GM21717 (cell line): ENCODE measurements at regions not wholly inside any gene's neighbourhood (a gene's known extent, or its start where the extent isn't known, plus 50 kb on each side); places are given as distances from the start of the nearest gene placed in this dataset.

Experiments
- ATAC-seq: cut with Tn5 transposase; IDR thresholded peaks from one replicate; pipeline ENCODE4 v1.9.1; 2021; ENCODE audit warnings: mild to moderate bottlenecking, moderate library complexity; ENCODE audit not compliant: unreplicated experiment

GRCh38 chr12:13451776-13452175 lies 255.2 kb downstream of the EMP1 start:
- no peak for ATAC-seq

DNA sequence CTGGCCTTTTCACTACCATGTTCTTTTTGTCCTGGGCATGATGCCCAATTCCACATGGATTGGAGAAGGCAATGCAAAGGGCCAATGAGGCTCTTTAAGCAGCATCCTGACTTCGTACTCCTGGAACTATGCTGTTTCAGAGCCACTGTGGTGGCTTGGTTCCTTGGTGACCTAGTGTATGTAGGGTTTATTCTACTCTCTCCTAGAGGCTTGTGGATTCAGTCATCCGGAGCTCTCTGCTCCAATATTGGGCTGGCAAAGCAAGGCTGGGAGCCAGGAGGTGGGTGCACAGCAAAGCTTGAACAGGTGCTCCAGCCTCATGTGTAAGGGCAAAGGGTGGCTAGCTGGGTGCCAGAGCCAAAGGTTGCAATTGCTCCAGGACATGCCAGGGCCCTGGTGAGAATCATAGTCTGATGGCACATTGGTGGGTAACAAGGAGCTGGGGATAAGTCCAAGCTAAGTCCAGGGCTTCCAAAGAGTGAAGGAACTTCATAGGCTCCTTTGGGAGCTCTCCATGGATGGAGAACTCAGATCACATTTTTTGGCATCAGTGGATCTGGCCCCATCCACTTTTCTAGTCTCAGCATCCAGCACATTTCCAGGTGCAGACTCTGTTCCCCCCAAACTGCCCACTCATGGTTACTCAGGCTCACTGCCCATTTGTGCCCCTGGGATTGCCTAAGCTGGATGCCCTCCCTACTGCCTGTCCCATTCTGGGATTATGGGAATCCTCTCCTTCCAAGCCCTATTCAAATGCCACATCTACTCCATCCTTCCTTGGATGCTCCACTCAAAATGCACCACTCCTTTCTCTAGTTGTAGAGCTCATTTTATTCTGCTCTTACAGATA lies 253.9 kb downstream of the EMP1 start:
- ATAC-seq = no peak

GRCh38 chr12:13444076-13444475 lies 247.6 kb downstream of the EMP1 start:
- no peak for ATAC-seq

GRCh38 chr12:13443498-13443897 lies 247.0 kb downstream of the EMP1 start:
- ATAC-seq = no peak

DNA sequence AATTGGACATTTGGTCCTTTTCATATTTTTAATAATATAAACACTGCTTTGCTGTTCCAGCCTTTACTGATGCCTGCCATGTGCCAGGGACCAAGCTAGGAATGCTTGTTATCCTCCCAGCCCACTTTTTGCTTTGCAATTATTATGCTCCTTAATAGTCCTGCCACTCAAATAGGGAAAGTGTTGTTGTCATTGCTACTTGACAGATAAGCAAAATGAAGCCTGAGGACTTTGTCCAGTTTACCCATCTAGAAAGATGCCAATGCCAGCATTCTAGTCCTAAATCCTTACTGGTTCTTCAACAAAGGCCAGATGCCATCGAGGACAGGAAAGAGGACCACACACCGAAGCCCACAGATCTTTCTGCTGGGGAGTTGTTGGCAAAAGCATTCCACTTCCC lies 246.5 kb downstream of the EMP1 start:
- ATAC-seq = no peak

- ATAC-seq = no peak
These were observed 245.9 kb downstream of the EMP1 start for GRCh38 chr12:13442457-13442856.

- no peak for ATAC-seq
These were observed 244.3 kb downstream of the EMP1 start for GRCh38 chr12:13440844-13441243.

DNA sequence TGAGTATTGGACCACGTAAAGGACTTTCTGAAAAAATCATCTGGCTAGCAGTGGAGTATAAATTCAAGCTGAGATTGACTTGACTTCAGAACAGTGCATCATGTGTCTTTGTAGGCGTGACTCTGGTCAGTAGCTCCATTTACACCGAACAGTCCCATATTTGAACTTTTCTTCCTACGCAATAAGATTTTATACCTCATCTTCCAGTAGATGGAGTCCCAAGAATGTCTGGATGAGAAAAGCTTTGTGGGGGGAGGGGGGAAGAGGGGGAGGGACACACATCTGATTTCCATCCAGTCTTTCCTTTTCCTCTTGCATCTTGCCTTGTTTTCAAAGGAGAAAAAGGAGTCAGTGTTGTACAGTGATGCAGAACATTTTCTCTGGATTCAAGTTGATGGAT lies 241.0 kb downstream of the EMP1 start:
- ATAC-seq = no peak

DNA sequence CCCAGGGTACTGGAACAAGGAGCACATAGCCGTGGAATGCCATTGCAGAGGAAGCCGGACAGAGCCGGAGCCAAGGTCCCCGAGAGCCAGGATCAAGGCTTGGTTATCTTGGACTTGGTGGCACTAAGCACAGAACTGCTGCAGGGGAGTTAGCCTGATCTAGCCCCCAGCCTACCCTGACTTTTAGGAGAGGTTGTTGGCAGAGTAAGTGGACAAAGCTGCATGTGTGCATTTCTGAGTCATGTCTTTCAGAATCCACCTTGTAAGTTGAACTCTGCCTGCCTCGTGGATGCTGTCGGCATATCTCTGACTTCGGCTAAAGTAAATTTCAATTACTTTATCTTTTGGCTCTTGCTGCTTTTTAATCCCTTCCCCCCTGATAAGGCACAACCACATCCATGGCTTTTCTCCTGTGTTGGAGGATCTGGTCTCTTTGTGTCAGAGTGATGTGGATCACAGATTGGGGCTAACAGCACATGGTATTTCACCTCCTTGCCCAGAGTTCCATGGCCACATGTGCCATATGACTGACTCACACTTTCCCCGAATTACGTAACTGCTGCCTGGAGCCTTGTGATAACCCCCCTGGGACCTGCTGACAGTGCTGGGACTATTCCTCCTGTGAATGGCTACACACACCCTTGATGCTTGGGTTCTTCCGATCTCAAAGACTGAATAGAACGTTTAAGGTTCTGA lies 240.3 kb downstream of the EMP1 start:
- no peak for ATAC-seq

- no peak for ATAC-seq
These were observed 239.7 kb downstream of the EMP1 start for GRCh38 chr12:13436182-13436581.

- no peak for ATAC-seq
These were observed 238.9 kb downstream of the EMP1 start for GRCh38 chr12:13435235-13435933.

DNA sequence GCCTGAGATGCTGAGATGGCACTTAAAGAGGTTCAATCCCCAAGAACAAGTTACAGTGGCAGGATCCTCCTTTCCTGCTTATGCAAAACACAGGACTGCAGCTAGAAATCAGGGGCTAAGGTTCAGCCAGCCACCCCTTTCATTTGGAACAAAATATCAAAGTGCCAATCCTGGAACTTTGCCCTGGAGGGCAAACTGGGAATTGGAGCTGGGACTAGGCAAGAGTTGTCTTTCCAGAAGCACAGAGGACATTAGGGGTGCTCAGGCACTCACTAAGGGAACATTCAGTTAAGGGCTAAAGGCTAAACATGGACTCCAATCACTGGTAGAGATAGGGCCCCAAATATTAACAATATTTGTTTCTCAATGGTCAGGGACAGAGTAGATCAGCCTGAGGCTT lies 237.2 kb downstream of the EMP1 start:
- ATAC-seq = no peak

DNA sequence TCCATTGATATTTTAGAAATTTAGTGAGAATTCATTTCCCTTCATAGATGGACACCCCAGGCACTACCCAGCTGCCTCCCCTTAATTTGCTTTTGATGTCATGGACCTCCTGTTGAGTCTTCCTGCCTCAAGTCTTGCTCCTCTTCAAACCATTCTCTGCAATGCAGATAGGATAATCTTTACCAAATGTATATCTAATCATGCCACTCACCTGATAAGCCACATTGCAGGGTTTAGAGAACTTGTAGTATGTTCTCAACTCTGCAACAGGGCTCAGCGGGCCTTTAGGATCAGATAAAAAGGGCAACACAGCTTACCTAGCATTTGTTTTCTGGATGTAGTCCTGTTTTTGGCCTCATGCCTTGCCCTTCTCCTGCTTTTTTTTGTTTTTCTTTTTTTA lies 234.5 kb downstream of the EMP1 start:
- ATAC-seq = no peak

DNA sequence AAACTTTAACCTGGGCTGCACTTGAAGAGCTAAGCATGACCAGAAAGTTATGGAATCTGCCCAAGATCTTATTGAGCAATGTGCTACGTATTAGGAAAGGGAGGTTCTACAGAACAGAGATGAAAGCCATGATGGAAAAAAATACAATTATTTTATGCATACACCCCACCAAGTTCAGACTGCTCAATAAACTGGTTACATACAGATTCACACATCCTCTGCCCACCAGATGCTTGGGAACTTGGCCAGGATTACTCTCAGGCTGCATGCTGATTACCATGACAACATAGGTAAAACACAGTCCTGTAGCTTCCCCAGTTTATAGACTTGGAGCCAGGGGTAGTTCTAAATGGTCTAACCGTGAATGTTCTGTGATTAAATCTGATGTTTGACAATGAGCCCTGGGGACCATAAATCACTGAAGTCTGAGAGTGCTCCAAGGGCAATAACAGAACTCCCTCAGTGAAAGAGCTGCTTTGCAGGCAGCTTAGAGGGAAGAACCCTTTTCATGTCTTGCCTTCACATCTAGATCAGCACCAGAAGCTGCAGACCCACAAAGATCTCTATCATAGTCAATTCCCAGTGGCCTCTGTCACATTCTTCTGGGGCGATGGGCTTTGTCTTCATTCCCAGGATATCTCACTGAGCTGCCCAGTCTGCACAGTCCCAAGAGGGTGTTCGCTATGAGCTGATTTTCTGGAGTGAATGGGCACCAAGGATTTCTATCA lies 232.2 kb downstream of the EMP1 start:
- ATAC-seq = no peak

DNA sequence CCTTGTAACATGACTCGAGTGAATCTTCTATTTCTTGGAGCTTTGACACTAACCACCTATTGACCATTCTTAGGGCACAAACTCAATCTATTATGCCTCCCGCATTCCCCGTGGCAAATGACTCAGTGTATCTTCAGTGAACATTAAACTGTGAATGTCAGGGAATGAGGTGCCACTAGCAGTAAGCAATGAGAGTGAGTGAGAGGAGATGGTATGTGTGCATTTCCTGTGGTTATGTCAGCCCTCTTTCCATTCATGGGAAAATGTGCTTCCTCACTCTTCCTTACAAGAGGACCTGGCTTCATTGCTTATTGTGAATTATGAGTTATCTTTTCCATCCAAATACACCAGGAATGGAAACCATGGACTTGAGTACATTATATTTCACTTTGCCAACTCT lies 229.2 kb downstream of the EMP1 start:
- no peak for ATAC-seq

DNA sequence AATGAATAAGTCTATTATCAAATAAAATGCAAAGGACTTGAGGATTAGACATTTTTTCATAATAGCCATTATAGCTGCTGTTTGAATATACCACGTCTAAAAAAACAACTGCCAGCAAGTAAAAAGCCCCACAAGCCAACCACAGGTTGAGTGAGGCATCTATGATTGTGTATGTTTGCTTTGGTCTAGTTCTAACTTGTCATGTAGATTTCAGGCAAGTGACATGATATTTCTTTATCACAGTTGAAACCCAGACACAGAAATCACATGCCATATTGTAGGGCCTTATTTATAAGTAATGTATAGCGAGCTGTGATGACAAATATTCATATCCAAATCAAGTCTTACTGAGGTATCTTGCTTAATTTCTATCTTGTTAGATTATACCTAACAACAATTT lies 225.8 kb downstream of the EMP1 start:
- no peak for ATAC-seq

- no peak for ATAC-seq
These were observed 221.0 kb downstream of the EMP1 start for GRCh38 chr12:13417516-13417915.

- ATAC-seq = no peak
These were observed 214.8 kb downstream of the EMP1 start for GRCh38 chr12:13411287-13411686.

GRCh38 chr12:13405961-13406703 lies 209.6 kb downstream of the EMP1 start:
- no peak for ATAC-seq
